SK-N-SH (cell line): ENCODE measurements at regions not wholly inside any gene's neighbourhood (a gene's known extent, or its start where the extent isn't known, plus 50 kb on each side); places are given as distances from the start of the nearest gene placed in this dataset.

Experiments used
- CTCF ChIP-seq: fragments of 200-600 bp; sonication (generic); IDR thresholded peaks from 2 replicates; pipeline ENCODE4 v1.6.1; 2017; ENCODE audit warnings: antibody characterized with exemption, mild to moderate bottlenecking, moderate library complexity
- EP300 ChIP-seq, 2 experiments: IDR thresholded peaks; 2 replicates each; pipeline versions ENCODE4 v1.4.0 to v1.6.1; 2012; ENCODE audit warnings: borderline replicate concordance in 1 of 2, low read depth in 1 of 2, low read length in 1 of 2
- EZH2phosphoT487 ChIP-seq: fragments of 200-600 bp; sonication (generic); IDR thresholded peaks from 2 replicates; pipeline ENCODE4 v1.6.1; 2017; ENCODE audit warnings: low read depth, mixed run types, mild to moderate bottlenecking, antibody characterized with exemption, moderate library complexity, borderline replicate concordance
- FOXM1 ChIP-seq: IDR thresholded peaks from 2 replicates; pipeline ENCODE4 v1.4.0; 2012; ENCODE audit warnings: low read depth, mild to moderate bottlenecking
- GABPA ChIP-seq: IDR thresholded peaks from 2 replicates; pipeline ENCODE4 v1.4.0; 2012; ENCODE audit warnings: low read depth, mild to moderate bottlenecking
- JUND ChIP-seq: IDR thresholded peaks from 2 replicates; pipeline ENCODE4 v1.4.0; 2012
- MAX ChIP-seq: IDR thresholded peaks from 2 replicates; pipeline ENCODE4 v1.4.0; 2012; ENCODE audit warnings: low read depth
- PBX3 ChIP-seq: IDR thresholded peaks from 2 replicates; pipeline ENCODE4; 2012
- RCOR1 ChIP-seq: fragments of 150-350 bp; IDR thresholded peaks from 2 replicates; pipeline ENCODE4 v1.6.1; 2017; ENCODE audit warnings: antibody characterized with exemption, low read length
- USF2 ChIP-seq: fragments of 150-350 bp; IDR thresholded peaks from 2 replicates; pipeline ENCODE4 v1.6.1; 2017; ENCODE audit warnings: antibody characterized with exemption, low read length, low read depth, borderline replicate concordance

GRCh38 chr10:42991442-42992098, 85.3 kb upstream of the RET start:
- no peak for TF ChIP-seq CTCF
- no peak for TF ChIP-seq GABPA
- TF ChIP-seq MAX = no peak
- peak in 1 of 2 experiments; percentile 99; a peak in 2 of 4 replicates for TF ChIP-seq EP300 (IDR thresholded peaks at IDR 0.05; ENCODE audit: borderline replicate concordance in 1 of 2, low read depth in 1 of 2, low read length in 1 of 2)
- no peak for TF ChIP-seq FOXM1
- TF ChIP-seq JUND = no peak
- no peak for TF ChIP-seq EZH2phosphoT487
- peak; percentile 99 for TF ChIP-seq RCOR1
- no peak for TF ChIP-seq PBX3
- no peak for TF ChIP-seq USF2
